HG03565 (cell line): ENCODE measurements at regions not wholly inside any gene's neighbourhood (a gene's known extent, or its start where the extent isn't known, plus 50 kb on each side); places are given as distances from the start of the nearest gene placed in this dataset.
"Not testable (repeated sequence)": the region's sequence is repeated elsewhere in the genome, so short reads cannot be mapped to it uniquely, and the experiment has no call there.

Experiments used
- ATAC-seq: cut with Tn5 transposase; IDR thresholded peaks from one replicate; pipeline ENCODE4 v1.9.1; 2021; ENCODE audit warnings: mild to moderate bottlenecking, moderate library complexity; ENCODE audit not compliant: unreplicated experiment

GRCh38 chr10:15921423-15921945, 61.2 kb upstream of the MINDY3 start:
- not testable (repeated sequence) for ATAC-seq

- ATAC-seq: no peak
Observed at GRCh38 chr10:15931376-15931775, 71.1 kb upstream of the MINDY3 start.

DNA sequence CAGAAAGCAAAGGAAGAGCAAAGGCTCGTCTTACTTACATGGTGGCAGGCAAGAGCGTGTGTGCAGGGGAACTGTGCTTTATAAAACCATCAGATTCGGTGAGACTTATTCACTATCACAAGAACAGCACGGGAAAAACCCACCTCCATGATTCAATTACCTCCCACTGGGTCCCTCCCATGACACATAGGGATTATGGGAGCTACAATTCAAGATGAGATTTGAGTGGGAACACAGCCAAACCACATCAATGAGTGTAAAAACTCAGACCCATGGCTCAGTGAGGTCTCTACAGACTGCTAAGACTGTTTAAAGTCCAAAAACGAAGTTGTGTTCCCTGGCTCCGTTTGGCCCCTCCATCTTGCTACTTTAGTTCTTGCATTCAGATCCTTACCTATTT, 79.2 kb upstream of the MINDY3 start:
- ATAC-seq: not testable (repeated sequence)

DNA sequence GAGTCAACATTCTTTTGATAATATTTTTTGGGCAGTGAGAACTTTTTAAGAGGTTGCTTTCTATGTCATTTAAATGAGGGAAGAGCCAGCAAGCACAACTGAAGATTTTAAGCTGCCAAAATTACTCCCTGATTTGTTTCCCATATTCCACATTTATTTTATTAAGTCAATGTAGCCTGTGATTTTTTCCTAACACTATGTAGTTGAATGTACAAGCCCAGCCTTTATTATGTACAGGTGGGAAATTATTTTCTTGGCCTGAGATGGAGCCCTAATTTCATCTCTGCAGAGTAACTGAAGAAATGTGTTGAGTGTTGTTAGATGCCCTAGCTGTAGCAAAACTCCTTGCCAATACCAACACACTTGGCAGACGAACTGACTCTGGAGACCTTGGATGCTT, 83.1 kb upstream of the MINDY3 start:
- no peak for ATAC-seq

GRCh38 chr10:15954188-15954587, 93.9 kb upstream of the MINDY3 start:
- no peak for ATAC-seq

- no peak for ATAC-seq
Observed at GRCh38 chr10:15960277-15960676, 100.0 kb upstream of the MINDY3 start.

GRCh38 chr10:15972736-15973135, 112.4 kb upstream of the MINDY3 start:
- ATAC-seq: not testable (repeated sequence)

- ATAC-seq: no peak
Observed at GRCh38 chr10:15985690-15986089, 125.4 kb upstream of the MINDY3 start.

- no peak for ATAC-seq
Observed at GRCh38 chr10:15990535-15991129, 130.3 kb upstream of the MINDY3 start.

GRCh38 chr10:15997313-15997712, 137.0 kb upstream of the MINDY3 start:
- no peak for ATAC-seq

DNA sequence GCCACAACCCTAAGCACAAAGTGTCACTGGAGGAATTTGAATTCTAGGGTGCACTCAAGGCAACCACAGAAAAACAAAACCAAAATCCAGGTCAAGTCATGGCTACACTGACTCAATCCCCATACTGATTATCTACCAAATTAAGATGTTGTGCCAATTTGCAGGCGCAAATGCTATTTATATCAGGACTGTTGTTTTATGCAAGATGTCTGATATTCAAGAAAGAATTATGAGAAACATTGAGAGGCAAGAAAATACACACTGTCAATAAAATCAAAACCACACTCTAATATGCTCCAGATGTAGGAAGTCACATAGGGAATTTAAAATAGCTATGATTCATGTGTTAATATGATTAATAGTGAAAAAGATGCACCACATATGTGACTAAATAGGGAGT, 141.3 kb upstream of the MINDY3 start:
- no peak for ATAC-seq

- ATAC-seq: no peak
Observed at GRCh38 chr10:16009785-16010184, 149.5 kb upstream of the MINDY3 start.

DNA sequence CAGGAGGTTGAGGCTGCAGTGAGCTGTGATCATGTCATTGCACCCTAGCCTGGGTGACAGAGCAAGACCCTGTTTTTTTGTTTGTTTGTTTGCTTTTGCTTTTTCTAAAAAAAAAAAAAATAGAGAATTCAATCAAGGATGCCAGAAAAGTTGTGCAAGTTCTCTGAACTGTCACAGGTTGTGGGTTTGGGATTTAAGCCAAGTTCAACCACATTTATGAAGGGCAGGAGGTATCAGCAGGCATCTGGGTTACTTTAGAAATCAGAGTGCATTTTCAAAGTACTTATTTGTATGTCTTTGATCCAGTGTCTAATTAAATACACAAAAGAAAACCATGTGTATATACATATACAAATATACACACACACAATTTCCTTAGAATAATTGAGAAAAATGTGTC, 151.2 kb upstream of the MINDY3 start:
- no peak for ATAC-seq

GRCh38 chr10:16014469-16014868, 154.2 kb upstream of the MINDY3 start:
- no peak for ATAC-seq

- no peak for ATAC-seq
Observed at GRCh38 chr10:16016688-16017087, 156.4 kb upstream of the MINDY3 start.

DNA sequence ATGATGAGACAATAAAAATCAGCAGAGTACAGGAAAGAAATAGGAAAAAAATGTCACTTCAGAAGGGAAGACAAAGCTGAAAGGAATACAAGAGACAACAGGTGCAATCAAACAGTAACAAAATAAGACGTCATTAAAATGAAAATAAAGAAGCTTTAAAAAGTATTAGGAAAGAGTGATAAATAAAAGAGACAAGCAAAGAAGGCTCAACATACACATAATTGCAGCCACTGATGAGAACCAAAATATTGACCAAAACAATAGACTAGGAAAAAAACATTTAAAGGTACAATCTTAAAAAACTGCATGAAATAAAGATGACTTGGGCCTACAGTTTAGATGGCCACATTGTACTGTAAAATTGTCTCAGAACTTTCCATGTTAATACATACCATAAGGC, 160.5 kb upstream of the MINDY3 start:
- no peak for ATAC-seq

DNA sequence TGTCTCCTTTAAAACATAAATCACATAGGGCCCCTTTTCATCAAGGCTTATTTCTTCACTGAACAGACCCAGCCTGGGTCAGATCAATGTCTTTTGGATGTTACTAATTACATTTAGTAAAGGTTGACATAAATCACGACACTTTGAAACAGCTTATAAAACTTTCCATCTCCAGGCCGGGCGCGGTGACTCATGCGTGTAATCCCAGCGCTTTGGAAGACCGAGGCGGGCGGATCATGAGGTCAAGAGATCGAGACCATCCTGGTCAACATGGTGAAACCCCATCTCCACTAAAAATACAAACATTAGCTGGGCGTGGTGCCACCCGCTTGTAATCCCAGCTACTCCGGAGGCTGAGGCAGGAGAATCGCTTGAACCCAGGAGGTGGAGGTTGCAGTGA, 166.5 kb upstream of the MINDY3 start:
- ATAC-seq: not testable (repeated sequence)

- no peak for ATAC-seq
Observed at GRCh38 chr10:16030562-16030961, 170.3 kb upstream of the MINDY3 start.

DNA sequence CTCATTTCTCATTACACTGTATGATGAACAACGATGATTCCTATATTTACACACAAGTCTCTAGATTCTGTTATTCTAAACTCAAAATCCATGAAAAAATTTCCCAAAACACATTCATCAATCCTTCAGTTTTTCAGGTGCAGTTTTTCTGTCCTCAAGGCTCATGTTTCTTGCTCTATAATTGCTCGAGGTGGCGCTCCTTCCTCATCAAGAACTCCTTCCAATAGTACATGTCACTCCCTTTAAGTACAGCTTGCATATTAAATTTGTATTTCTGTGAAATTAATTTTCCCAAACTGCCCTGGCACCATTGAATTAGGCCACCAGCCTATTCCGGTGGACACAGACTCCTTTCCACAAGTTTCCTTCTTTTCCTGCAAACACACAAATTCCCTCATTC, 188.7 kb upstream of the MINDY3 start:
- ATAC-seq: no peak

- ATAC-seq: no peak
Observed at GRCh38 chr10:16049782-16050181, 189.5 kb upstream of the MINDY3 start.

- no peak for ATAC-seq
Observed at GRCh38 chr10:16063350-16063749, 203.0 kb upstream of the MINDY3 start.

DNA sequence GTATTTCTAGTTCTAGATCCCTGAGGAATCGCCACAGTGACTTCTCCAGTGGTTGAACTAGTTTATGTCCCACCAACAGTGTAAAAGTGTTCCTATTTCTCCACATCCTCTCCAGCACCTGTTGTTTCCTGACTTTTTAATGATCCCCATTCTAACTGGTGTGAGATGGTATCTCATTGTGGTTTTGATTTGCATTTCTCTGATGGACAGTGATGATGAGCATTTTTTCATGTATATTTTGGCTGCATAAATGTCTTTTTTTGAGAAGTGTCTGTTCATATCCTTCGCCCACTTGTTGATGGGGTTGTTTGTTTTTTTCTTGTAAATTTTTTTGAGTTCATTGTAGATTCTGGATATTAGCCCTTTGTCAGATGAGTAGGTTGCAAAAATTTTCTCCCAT, 223.2 kb upstream of the MINDY3 start:
- ATAC-seq: not testable (repeated sequence)

DNA sequence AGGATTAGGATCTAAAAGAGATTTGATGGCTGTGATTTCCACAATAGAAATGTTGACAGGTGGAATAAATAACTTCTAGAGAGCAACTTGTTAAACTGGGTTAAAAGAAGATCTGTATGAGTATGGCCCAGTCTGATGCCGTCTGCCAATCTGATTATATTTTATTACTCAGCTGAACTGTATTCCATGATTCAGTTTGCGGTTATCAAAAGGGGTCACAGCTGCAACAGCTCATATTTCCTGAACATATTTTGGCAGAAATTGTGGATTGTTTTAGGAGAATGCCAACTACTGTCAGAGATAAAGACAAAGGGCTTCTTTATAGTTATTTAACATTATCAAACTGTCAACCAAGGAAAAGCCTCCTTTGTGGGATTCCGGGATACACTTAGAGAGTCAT, 244.8 kb upstream of the MINDY3 start:
- ATAC-seq: no peak
